HepG2 (cell line): ENCODE measurements at regions not wholly inside any gene's neighbourhood (a gene's known extent, or its start where the extent isn't known, plus 50 kb on each side); places are given as distances from the start of the nearest gene placed in this dataset.

Experiments
- ATAC-seq: fragments of 200-7000 bp; cut with Tn5 transposase; 3 replicates; pipeline ENCODE4 v1.9.1; 2020; ENCODE audit warnings: mild to moderate bottlenecking, moderate library complexity
- BruUV-seq: library from RNA; stranded (reverse); fragments of 400-500 nt; replicated peaks from 2 replicates; lab custom pipeline; 2021; lab: Mats Ljungman, UMichigan
- CTCF ChIA-PET: fragments of 300-600 bp; formaldehyde crosslinking; extraction: SDS; loops from one replicate; lab custom pipeline; 2021; ENCODE audit warnings: low total read pairs, inconsistent platforms, low intra/inter-chr PET ratio; lab: Yijun Ruan, JAX
- POLR2A ChIA-PET: fragments of 350-600 bp; sonication (Branson Sonifier 250); formaldehyde crosslinking; loops from one replicate; lab custom pipeline; 2020; ENCODE audit warnings: antibody characterized with exemption, inconsistent platforms; lab: Yijun Ruan, JAX
- DNase-seq: peaks from one replicate; pipeline ENCODE4 v3.0.0-alpha.2; 2015; ENCODE audit warnings: low spot score
- FAIRE-seq: peaks from 3 replicates; lab custom pipeline; 2011; peaks lifted over from hg19 to GRCh38; lab: Jason Lieb, UNC
- H2AFZ ChIP-seq: one replicate; pipeline ENCODE4 v1.6.1; 2011; ENCODE audit warnings: low read length, inconsistent platforms
- H3K27ac ChIP-seq: fragments of 300-600 bp; 3 replicates; pipeline ENCODE4 v1.8.0; 2011; ENCODE audit warnings: mixed run types, mild to moderate bottlenecking, mixed read lengths, low read length, inconsistent platforms; ENCODE audit not compliant: insufficient read depth; ENCODE audit errors: extremely low read length
- H3K27me3 ChIP-seq, 2 experiments: fragments of 200-600 bp in 1 of 2; 2 replicates in 1 of 2; 3 replicates in 1 of 2; pipeline versions ENCODE4 v1.6.0 to v1.8.0; 2011; ENCODE audit warnings: low read length in 2 of 2, mild to moderate bottlenecking in 2 of 2, moderate library complexity in 2 of 2, inconsistent platforms in 1 of 2; ENCODE audit not compliant: insufficient read depth in 2 of 2, control insufficient read depth in 1 of 2
- H3K36me3 ChIP-seq, 2 experiments: fragments of 200-600 bp in 1 of 2; replicated peaks in 1 of 2; 2 replicates in 1 of 2; 3 replicates in 1 of 2; pipeline versions ENCODE4 v1.5.1 to v1.8.0; 2011; ENCODE audit warnings: low read length in 2 of 2, inconsistent platforms in 1 of 2; ENCODE audit not compliant: insufficient read depth in 2 of 2, control insufficient read depth in 1 of 2
- H3K4me1 ChIP-seq: 2 replicates; pipeline ENCODE4 v1.5.1; 2012; ENCODE audit warnings: low read length, inconsistent platforms; ENCODE audit not compliant: insufficient read depth
- H3K4me2 ChIP-seq: 2 replicates; pipeline ENCODE4 v1.6.0; 2011; ENCODE audit warnings: low read depth, low read length, inconsistent platforms
- H3K4me3 ChIP-seq, 3 experiments: fragments of 200-600 bp in 1 of 3; sonication (generic), shearing (Covaris generic) in 1 of 3; replicated peaks in 1 of 3; 2 replicates each; pipeline ENCODE4 v1.5.1; 2011 to 2016; ENCODE audit warnings: low read length in 3 of 3, inconsistent platforms in 2 of 3, low read depth in 2 of 3, mild to moderate bottlenecking in 2 of 3, control low read depth in 1 of 3, mixed read lengths in 1 of 3; ENCODE audit not compliant: insufficient read depth in 1 of 3
- H3K79me2 ChIP-seq: one replicate; pipeline ENCODE4 v1.6.1; 2011; ENCODE audit warnings: low read length, inconsistent platforms; ENCODE audit not compliant: insufficient read depth
- H3K9ac ChIP-seq: 2 replicates; pipeline ENCODE4 v1.6.0; 2011; ENCODE audit warnings: mild to moderate bottlenecking, low read depth, low read length, inconsistent platforms; ENCODE audit not compliant: insufficient read depth
- H3K9me3 ChIP-seq: 2 replicates; pipeline ENCODE4 v1.5.1; 2012; ENCODE audit warnings: mild to moderate bottlenecking, low read length
- H4K20me1 ChIP-seq: 2 replicates; pipeline ENCODE4 v1.6.0; 2011; ENCODE audit warnings: inconsistent platforms, mild to moderate bottlenecking, low read length, moderate library complexity; ENCODE audit not compliant: insufficient read depth
- ASH2L ChIP-seq: fragments of 300-600, 200-600 bp; sonication (generic); IDR thresholded peaks from 2 replicates; pipeline ENCODE4 v1.7.0; 2017; ENCODE audit warnings: low read depth, mild to moderate bottlenecking, moderate library complexity, mixed read lengths, low read length; ENCODE audit not compliant: insufficient read length
- ELK4 ChIP-seq: sonication (generic); formaldehyde crosslinking; IDR thresholded peaks from 2 replicates; pipeline ENCODE4 v1.9.0; 2021; ENCODE audit warnings: missing genetic modification reagents, borderline replicate concordance
- MAFF ChIP-seq: IDR thresholded peaks from 2 replicates; pipeline ENCODE4 v1.6.1; 2011; ENCODE audit warnings: low read depth, low read length, improper control_type of control experiment
- MAFK ChIP-seq, 2 experiments: IDR thresholded peaks in 1 of 2; conservative IDR thresholded peaks in 1 of 2; 2 replicates each; pipeline ENCODE4 v1.6.1; 2011; ENCODE audit warnings: improper control_type of control experiment in 2 of 2, low read length in 2 of 2
- PBX3 ChIP-seq: sonication (generic); formaldehyde crosslinking; IDR thresholded peaks from 2 replicates; pipeline ENCODE4 v1.8.1; 2023; ENCODE audit warnings: missing genetic modification reagents, inconsistent platforms, borderline replicate concordance
- PHF21A ChIP-seq: sonication (generic); formaldehyde crosslinking; IDR thresholded peaks from 2 replicates; pipeline ENCODE4 v1.5.0; 2020; ENCODE audit warnings: mild to moderate bottlenecking, missing genetic modification reagents
- ZNF362 ChIP-seq: sonication (generic); formaldehyde crosslinking; IDR thresholded peaks from 2 replicates; pipeline ENCODE4 v1.4.0; 2020; ENCODE audit warnings: missing genetic modification reagents, mild to moderate bottlenecking, borderline replicate concordance
- ZNF616 ChIP-seq: sonication (generic); formaldehyde crosslinking; IDR thresholded peaks from 2 replicates; pipeline ENCODE4 v1.5.0; 2020; ENCODE audit warnings: low read depth, mild to moderate bottlenecking, missing genetic modification reagents
- ZSCAN20 ChIP-seq: sonication (generic); formaldehyde crosslinking; IDR thresholded peaks from 2 replicates; pipeline ENCODE4 v1.4.0; 2020; ENCODE audit warnings: missing genetic modification reagents, mild to moderate bottlenecking, borderline replicate concordance
- WGBS: methylation state at CpG from one replicate; pipeline ENCODE4 v1.1.6; 2017; ENCODE audit warnings: low lambda C conversion rate; 5-methylcytosine and 5-hydroxymethylcytosine counted together
- in situ Hi-C: cut with HindIII; loops from 2 replicates; pipeline ENCODE4 v1.10.0; 2017; ENCODE audit warnings: low pct_unique_long_range_greater_than_20kb; ENCODE audit not compliant: extremely low pct_ligation_motif_present
- intact Hi-C: fragments of 100-400 bp; cut with micrococcal nuclease; formaldehyde crosslinking; loops from one replicate; pipeline ENCODE4 v1.10.0; 2022; ENCODE audit not compliant: unreplicated experiment

- TF ChIP-seq ZNF362 (CRISPR knock-in tag) (no peak), ELK4 (no peak), PBX3 (CRISPR knock-in tag) (no peak)
Observed at GRCh38 chr13:84847107-84847506, 952.1 kb downstream of the SLITRK6 start (continued).

GRCh38 chr13:84845907-84846619 is 953.2 kb downstream of the SLITRK6 start:
- 0% methylated on average over 4 of the region's 4 CpGs for WGBS
- no peaks in the 10 kb centered on the region for H3K27me3 ChIP-seq
- H3K79me2 ChIP-seq: no peaks in the 10 kb centered on the region
- H3K4me3 ChIP-seq: no peak overlapping the region
- no peak overlapping the region for H3K9ac ChIP-seq
- CTCF ChIA-PET: no interaction called here
- TF ChIP-seq ZSCAN20 (CRISPR knock-in tag) (no peak), ASH2L (no peak), MAFF (peak; percentile 76), PHF21A (CRISPR knock-in tag) (no peak), ZNF616 (no peak), MAFK (conservative IDR thresholded peaks at IDR 0.05 in 1 of 2, IDR thresholded peaks at IDR 0.05 in 1 of 2; ENCODE audit: low read length in 2 of 2) (peak; percentile 65 to 83)
- POLR2A ChIA-PET: no interaction called here
- in situ Hi-C loops (no loop called here), intact Hi-C loops (no loop called here)
- FAIRE-seq: no peak
- H3K4me2 ChIP-seq: no peak overlapping the region
- no peaks in the 10 kb centered on the region for H3K9me3 ChIP-seq
- H3K36me3 ChIP-seq: no peaks in the 10 kb centered on the region
- no peaks in the 10 kb centered on the region for H4K20me1 ChIP-seq
- no peak overlapping the region for H3K27ac ChIP-seq
- no peaks in the 10 kb centered on the region for H3K4me1 ChIP-seq
- no TSS peak for BruUV-seq
- ATAC-seq: no peak
- no peak overlapping the region for H2AFZ ChIP-seq
- no peak for DNase-seq
